ENCODE measurements at regions not wholly inside any gene's neighbourhood (a gene's known extent, or its start where the extent isn't known, plus 50 kb on each side); places are given as distances from the start of the nearest gene placed in this dataset.

DNA sequence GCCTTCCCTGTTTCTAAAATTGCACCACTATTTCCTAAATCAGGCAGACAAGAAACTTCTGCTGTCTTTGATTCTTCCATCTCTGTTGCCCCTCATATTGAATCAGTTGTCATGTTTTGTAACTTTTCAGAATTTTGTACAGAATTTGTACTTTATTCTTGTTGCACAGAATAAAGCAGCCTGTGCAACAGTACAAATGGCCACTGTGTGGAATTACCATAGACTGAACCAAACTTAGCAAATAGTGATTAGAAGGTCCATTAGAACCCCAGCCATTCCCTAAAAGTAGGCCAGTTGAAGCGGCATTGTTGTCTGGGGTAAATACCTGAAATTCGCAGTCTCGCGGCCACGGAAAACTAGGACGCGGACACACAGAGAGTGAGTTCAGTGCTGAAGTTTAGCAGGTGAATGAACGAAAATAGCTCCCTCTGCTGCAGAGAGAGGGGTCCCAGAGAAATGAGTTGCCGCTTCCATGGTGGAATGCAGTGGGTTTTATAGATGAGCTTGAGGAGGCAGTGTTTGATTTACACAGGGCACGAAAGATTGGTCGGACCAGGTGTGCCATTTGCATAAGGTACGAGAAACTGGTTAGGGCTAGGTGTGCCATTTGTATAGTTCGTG, 71.8 kb downstream of the C4orf33 start:
- DNase-seq = no peak

DNA sequence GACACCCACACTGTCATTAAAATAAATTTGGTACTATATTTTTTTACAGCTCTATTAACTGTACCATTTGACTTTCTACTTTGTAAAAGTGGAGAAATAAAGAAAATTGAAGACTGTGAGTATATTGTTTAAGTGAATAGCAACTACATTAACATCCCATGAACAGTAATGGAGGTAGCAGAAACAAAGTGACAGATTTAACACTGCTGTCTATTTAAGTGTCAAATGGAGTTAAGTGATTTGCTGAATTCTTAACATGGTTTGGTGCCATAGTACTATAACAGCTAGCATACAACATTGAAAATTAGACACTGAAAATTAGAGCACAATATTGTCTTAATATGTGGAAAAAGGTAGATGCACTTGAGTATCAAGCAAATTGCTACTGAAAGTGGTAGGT, 76.2 kb downstream of the C4orf33 start:
- DNase-seq = no peak

DNA sequence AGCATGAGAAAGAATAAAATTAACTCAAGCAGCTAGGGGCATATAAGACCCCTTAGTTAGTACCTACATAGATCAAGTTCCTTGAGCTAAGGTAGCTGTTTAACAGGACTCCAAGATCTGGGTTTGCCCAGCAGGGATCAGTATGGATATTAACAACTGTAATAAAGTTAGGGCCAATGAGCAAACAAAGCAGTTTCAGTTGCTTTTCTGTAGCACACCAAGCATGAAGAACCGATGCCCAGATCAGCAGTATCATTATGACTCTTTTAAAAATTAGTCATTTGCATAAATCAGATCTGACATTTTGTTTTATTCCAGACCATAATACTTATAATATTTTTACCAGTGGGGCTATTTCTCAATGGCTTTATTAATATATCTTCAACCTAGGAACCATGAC, 80.9 kb downstream of the C4orf33 start:
- no peak for DNase-seq

DNA sequence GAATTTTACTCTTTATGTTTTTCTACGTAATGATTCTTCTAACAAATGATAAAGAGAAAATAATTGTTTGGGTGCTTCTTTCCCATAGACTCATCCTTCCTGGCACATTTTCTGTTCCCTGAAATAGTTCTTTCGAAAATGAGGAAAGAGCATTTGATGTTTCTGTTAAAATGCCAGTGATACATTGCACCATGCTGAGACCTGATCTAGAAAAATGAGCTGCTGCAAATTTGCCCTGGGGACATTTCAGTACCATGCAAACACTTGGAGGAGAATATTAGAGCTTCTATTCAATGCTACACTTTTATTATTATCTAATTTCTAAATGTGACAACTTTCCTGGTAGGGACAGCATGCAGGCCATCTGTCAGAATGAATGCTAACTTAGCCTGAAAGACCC, 83.3 kb downstream of the C4orf33 start:
- no peak for DNase-seq

DNA sequence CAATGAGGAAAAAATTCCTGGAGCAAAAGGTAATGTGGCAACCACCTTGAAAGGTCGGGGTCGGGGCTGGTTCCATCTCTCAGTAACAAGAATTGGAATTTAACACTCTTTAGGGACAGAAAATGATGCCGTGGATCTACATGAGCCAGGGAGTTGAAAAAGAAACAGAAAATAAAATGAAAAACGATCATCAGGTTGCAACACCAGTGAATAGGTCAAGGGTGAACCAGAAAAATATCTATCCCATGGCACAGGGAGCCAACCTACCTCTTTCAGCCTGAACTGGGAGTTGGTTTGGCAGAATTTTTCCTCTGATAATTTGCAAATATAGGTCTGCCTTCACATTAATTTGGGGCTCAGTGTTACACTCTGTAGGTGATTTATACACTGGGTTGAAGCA, 93.7 kb downstream of the C4orf33 start:
- DNase-seq = no peak

DNA sequence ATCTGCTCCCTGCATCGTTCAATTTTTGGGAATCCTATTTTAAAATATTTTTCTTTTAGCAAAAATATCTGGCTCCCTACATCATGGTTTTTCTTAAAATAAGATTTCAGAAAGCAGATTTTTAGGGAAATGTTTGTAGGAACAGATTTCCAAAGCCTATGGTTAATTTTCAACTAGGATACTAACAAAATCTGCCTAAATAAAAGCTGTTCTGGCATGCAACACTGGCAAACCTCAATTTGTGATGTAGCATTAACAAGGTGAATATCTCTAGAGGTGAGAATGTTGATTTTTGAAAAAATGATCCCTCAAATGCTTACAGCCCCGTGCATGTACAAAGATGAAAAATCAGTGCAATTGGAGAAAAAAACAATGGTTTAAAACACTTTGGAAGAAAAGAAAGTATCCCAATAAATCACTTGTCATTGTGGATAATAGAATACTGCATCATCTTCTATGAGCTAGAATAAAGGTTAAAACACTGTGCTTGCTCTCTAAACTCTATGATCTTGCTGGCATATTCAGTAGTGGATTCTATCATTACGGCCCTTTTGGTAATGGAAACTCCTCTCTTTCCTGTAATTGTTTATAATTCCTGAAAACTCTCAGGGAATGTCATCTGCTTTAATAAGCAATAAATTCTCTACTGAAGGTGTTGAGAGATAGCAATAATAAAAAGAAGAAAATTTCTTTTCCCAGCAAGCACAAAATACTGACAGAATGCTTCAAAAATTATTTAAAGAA, 97.6 kb downstream of the C4orf33 start:
- no peak for DNase-seq

DNA sequence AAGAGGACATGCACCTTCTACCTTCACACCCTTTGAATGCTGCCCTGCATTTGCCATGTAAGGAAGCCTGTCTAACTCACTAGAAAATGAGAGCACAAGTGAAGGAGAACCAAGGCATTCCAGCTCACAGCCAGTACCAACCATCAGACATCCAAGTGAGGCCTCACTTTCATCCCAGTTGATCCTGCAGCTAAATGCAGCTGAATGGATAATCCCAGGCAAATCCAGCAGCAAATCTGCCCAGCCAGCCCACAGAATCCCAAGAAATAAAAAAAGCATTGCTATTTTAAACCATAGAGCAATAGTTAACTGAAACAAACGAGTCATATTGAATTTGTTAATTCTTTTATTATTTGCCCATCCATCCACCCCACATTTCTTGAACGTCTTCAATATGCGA, 112.5 kb downstream of the C4orf33 start:
- no peak for DNase-seq

DNA sequence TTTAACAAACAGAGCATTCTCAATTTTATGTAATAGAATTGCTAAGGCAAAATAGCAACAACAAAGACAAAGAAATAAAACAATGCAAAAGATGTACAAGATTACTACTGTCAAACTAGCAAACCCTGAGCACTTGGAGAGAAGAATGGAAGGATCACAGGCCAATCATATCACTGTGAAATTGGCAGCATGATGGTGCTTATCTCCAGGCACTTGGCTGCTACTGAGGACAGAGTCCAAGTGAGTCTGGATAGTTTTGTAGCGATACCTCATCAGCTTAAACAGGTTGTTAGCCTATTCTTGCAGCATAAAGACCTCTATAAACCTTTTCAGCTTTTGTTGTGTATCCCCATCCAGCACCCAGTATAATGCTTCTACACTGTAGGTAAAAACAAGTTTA, 117.7 kb downstream of the C4orf33 start:
- no peak for DNase-seq

DNA sequence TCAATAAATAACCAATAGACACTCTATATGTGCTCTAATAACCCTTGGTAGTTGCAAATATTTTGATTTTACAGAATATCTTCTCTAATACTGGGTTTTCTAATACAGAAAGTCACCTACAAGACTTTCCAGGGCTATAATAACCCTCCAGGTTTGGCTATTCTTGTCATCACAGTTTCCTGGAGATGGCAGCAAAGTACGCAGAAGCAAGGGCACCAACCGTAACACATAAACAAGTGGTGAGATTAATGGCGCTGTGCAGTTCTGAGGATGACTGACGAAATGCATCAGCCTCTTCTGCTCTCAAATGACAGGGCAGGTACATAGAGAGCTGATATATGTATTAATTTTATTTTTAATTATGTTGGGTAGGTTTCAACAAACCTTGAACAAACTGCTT, 122.4 kb downstream of the C4orf33 start:
- no peak for DNase-seq

DNA sequence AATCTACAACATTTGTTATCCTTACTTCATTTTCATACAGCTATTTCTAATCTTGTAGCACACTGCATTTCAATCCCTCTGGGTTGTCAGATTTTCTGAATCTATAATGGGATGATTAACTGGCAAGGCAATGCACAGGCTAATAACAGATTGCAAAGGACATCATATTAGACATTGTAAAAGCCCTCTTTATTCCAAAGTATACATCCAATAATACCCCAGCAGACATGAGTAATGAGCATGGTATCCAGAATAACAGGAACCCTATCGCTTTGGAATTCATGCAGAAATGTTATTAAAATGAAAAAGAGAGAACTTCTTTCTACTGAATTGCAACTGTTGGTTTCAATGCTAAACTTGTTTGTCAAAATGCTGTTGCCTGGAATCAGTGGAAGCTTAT, 122.9 kb downstream of the C4orf33 start:
- no peak for DNase-seq

DNA sequence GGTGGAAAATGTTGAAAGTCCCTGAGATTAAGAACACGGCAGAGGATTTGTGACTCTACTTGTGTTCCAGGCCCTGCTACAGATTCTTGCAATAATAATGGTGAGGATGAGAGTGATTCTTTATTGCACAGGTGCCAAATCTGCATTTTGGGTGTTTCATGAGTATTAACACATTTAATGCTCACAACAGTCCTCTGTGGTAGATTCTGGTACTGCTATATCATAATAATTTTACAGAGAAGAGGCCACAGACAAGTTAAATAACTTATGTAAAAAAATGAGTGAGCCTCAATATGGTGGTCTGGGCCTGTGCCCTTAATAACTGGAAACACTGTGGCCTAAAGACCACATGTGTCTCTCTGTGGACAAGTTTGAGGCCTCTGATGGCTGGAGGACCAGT, 124.3 kb downstream of the C4orf33 start:
- no peak for DNase-seq

DNA sequence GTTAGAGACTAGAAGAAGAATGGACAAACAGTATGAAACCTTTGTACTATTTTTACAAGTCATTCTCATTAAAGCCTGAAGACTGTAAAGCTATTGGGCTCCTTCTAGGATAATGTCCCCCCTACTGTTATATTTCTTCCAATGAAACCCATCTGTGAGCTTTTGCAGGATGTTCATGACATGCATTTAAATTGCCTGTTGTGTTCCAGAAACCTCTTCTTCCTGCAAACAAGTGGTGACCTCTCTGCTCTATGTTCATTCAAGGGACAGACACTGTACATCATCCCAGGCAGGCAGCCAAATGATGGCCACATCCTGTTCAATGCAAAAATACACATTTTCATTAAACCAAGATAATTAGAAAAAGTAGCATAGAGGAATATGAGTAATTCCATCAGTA, 128.0 kb downstream of the C4orf33 start:
- no peak for DNase-seq

DNA sequence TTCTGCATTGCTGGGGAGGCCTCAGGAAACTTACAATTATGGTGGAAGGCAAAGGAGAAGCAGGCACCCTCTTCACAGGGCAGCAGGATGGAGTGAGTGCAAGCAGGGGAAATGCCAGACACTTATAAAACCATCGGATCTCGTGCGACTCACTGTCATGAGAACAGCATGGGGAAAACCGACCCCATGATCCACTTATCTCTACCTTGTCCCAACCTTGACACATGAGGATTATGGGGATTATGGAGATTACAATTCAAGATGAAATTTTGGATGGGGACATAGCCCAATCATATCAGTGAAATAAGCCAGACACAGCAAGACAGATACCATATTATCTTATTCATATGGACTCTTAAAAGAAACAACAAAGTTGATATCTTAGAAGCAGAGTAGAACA, 134.9 kb downstream of the C4orf33 start:
- DNase-seq = no peak

DNA sequence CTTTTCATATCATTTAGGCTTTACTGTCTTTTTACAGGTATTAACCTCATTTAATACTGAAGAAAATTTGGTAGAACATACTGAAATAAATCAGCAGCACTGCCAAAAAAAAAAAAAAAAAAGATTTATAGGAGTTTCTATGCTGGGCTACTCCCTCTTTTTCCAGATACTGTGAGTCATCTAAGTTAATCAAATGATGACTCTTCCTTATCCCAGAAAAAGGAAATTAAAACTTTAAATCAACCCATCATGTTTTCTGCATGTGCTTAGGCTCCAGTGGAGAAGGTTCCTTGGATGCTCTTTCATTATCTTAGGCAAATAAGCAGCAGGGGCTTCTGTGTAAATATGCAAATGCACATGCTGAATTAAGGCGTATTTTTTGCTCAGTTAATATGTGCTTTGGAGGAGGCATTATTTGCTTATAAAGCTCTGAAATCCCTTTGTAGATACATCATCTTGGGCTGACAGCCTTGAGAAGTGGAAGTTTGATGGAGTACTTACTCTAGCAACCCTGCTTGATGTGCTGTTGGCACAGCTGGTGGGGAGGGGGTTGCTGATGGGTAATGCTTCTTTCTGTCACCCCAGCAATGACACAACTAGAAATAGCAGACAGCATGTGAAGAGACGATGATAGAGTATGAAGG, 136.1 kb downstream of the C4orf33 start:
- no peak for DNase-seq

DNA sequence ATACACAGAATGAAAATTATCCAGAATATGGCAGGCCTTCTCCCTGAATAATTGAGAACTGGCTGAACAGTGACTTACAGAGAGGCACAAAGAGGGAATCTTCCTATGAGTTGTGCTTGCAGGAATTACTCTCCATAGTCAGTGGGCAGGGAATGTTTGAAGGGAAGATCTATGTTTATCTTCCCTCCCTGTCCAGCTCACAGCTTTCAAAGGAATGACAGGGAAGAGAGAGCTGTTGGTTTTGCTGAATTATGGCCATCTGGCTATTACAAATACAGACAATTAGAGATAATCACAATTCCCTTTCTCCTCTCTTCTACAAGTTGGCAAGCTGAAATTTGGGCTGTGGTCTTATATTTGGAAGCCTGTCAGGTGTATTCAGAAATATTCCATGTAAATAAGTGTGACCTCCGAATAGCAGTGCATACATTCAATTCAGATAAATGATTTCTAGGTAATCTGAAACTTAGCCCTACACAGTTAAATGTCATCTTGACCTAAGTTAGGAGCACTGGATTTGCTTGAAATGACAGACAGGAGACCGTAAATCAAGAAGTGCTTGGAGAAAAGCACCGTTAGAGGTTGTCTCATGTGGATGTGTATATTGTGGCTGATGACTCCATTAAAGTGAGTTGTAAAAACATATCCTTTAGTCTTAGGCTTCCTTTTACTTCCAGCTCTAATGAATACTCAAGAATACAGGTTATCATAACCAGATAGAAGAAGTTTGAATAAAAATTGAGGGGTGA, 136.8 kb downstream of the C4orf33 start:
- DNase-seq = no peak

DNA sequence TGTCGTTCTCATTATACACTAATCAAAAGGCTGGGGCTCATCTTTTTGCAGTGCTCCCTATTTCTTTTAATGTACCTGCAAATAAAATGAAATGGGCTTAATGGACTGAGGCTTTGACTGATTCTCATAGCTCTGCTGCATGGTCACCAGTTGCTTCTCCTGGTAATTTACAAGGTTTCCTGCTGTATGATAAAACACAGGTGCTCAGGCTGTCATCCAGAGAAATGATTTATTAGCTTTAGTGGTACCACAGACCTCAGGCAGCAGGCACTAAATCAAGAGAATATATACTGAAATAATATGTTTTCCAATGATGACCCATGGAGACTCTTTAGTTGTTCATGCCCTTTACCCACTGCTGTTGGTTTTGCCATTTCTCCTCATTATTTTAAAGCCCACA, 137.7 kb downstream of the C4orf33 start:
- DNase-seq = no peak

DNA sequence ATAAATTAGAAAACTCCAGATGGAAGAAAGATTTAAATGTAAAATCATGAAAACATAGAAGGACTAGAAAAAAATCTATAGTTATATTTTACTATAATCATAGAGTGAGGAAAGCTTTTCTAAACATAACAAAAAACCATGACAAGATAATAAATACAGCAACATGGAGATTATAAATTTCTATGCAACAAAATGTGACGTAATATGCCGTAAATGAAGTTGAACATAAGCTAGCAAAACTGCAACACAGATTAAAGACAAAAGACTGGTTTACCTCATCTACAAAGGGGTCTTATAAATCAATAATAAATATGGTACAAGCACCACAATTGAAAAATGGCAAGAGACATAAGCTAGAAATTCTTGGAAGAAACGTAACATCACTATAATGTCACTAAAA, 140.4 kb downstream of the C4orf33 start:
- DNase-seq = no peak

DNA sequence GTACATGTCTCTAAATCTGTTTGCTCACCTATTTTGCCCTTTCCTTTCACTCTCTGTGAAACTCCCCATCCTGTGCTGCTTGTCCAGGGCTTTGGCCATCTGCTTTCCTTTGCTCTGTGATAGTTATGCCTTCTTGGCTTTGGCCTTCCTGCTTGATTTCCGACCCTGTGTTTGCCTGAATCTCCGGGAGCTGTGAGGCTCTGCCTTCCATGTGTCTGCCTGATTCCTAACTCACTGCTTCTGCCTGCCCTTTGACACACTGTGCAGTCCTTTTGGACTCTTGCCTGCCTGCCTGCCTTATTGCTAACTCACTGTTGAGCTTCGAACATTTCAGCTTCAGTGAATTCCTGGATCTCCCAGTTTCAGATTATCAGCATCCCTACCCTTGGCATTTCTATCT, 143.1 kb downstream of the C4orf33 start:
- DNase-seq = no peak

DNA sequence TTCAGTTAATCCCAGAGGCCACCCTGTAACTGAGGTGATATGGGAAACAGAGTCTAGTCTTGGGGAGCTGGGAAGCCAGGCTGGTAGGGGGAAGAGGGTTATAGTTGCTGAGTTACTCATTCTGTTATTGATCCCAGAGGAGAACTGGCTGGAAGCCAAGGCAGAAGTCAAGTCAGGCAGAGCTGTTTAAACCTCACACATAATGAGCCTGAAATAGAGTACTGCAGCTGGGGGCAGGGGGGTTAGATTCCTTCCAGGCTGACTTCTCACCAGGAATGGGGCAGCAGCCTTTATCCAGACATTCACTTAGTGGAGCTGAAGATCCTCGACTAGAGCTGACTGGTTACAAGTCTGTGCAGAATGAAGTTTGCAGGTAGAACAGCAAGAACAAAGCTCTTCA, 144.9 kb downstream of the C4orf33 start:
- no peak for DNase-seq

DNA sequence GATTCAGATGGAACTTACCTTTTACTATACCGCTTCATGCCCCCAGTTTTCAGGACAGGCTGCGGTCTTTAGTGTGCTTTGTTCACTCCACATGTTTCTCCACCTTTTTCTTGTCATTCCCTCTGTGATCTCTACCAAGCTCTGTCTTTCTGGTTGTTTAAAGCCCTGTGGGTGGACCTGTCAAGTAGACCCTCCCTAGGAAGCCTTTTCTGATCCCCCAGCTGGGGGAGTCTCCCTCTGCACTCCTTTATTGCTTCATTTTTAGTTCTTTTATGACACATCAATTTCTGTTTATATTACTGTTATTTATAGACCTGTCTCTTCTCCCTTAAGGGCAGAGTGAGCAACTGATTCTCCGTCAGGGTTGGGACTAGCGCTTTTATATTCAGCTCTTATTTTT, 150.2 kb downstream of the C4orf33 start:
- no peak for DNase-seq

DNA sequence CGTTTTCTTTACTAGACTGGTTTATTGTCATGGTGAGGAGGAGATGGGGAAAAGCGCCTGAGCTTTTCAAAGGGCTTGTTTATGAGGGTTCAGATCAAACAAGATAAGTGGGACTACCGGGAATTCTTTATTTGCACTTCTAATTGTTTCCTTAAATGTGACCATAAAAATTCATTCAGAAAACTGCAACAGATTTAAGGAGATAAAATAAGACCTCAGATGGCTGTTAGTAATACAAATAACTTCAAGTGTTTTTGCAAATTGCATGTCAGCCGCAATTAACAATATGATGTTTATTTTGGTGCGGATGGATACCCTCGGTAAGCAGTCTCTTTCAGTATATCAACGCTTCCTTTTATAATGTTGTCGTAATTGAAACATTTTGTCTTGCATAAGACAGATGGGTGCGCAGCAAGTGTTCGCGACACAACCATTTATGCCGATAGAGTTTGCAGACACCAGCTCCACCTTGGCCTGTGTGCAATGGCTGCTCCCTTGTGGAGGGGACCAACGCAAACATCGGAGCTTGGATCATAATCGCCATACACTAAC, 151.0 kb downstream of the C4orf33 start:
- no peak for DNase-seq

DNA sequence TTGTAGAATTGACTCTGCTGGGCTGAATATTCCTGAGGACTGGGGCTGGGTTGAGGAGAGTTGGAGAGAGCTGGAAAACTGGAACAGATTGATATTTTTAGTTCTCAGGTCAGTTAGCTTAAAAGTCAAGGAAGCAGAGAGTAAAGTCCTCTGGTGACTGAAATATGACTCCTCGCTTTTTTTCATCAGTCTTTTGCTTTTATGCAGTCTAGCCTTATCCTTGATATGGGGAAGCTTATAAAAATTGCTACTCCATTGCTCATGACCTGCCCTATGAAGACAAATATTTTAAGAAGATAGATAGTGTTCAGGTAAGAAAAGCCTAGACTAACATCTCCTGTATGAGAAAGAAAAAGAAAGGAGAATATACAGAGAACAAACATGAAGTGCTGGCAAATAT, 152.7 kb downstream of the C4orf33 start:
- DNase-seq = no peak

DNA sequence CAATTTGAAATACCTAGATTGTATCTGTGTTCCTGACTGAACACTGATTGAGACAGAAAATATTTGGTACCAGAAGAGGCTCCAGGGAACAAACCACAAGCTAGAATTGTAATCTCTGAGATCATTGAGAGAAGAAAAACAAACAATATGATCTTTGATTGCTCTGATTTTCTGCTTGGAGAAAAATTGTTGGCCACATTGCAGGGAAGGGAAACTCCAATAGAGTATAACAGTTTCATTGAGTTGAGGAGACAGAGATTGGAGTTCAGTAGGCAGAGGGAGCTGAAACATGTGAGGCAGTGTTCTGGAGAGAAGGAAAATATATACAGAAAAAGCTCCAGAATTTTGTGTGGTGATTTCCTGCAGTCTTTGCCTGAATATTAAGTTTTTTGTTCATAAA, 158.2 kb downstream of the C4orf33 start:
- DNase-seq = no peak

DNA sequence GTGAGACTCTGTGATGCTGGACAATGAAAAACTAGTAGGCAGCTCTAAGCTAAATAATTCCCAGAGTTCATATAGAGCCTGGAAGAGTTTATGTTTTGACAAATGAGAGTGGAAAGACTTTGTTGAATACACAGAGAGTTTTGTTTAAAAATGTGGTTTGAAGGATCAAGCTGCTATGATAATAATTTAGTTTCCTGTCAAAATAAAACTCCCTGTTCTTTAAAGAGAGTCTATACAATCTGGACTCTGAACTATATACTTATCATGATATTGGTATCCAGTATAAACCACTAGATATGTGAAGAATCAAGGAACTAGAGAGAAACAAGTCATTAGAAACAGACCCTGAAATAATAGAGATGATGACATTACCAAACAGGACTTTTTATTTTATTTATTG, 158.6 kb downstream of the C4orf33 start:
- DNase-seq = no peak

Data from MV-4-11 (cell line).